Stimulated activated CD4-positive, alpha-beta T cell treated with anti-CD3 and anti-CD28 coated beads, Interleukin-4, amount 100 ng/mL, for 24 hours (primary cell): ENCODE measurements at regions not wholly inside any gene's neighbourhood (a gene's known extent, or its start where the extent isn't known, plus 50 kb on each side); places are given as distances from the start of the nearest gene placed in this dataset.
A peak's percentile ranks its signal among the peaks of the same experiment; 100 is the strongest.
"Not testable (repeated sequence)": the region's sequence is repeated elsewhere in the genome, so short reads cannot be mapped to it uniquely, and the experiment has no call there.

Experiments used
- DNase-seq: peaks from one replicate; pipeline ENCODE4 v3.0.0-alpha.2; 2020

GRCh38 chr15:95202569-95203349 is 971.4 kb downstream of the MCTP2 start:
- DNase-seq: no peak

DNA sequence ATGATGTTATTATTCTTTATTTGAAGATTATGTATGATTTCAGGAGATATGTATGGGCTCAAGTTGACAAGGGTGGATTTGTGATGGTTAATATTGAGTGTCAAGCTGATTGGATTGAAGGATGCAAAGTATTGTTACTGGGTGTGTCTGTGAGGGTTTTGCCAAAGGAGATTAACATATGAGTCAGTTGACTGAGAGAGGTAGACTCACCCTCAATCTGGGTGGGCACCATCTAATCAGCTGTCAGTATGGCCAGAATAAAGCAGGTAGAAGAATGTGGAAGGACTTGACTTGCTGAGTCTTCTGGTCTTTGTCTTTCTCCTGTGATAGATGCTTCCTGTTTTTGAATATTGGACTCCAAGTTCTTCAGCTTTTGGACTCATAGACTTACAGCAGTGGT is 973.7 kb downstream of the MCTP2 start:
- DNase-seq: no peak

DNA sequence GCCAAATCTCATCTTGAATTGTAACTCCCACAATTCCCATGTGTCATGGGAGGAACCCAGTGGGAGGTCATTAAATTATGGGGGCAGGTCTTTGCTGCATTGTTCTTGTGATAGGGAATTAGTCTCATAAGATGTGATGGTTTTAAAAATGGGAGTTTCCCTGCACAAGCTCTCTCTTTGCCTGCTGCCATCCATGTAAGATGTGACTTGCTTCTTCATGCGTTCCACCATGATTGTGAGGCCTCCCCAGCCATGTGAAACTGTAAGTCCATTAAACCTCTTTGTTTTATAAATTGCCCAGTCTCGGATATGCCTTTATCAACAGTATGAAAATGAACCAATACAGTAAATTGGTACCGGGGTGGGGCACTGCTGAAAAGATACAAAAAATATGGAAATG is 974.5 kb downstream of the MCTP2 start:
- not testable (repeated sequence) for DNase-seq

- no peak for DNase-seq
Measured at GRCh38 chr15:95208071-95208470, 976.7 kb downstream of the MCTP2 start.

- DNase-seq: no peak
Measured at GRCh38 chr15:95208988-95209387, 977.6 kb downstream of the MCTP2 start.

- no peak for DNase-seq
Measured at GRCh38 chr15:95210436-95210981, 979.1 kb downstream of the MCTP2 start.

DNA sequence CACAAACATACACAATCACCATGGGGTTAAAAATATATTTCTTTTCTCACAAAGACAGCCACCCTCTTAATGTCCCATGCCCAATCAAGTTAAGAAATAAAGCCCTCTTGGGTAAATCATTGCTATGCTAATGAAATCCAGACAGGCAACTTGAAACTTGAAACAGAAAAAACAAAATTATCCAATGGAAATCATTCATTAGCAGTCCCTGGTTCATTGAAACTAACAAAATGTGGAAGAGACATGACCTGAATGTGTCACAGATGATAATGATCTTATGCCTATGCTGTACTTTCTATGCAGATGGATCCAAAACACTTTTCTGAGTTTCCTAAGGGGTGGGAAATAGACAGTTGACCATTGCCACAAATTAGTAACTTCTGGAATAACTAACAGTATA is 983.7 kb downstream of the MCTP2 start:
- no peak for DNase-seq

GRCh38 chr15:95226835-95227234 is 995.5 kb downstream of the MCTP2 start:
- DNase-seq: no peak

DNA sequence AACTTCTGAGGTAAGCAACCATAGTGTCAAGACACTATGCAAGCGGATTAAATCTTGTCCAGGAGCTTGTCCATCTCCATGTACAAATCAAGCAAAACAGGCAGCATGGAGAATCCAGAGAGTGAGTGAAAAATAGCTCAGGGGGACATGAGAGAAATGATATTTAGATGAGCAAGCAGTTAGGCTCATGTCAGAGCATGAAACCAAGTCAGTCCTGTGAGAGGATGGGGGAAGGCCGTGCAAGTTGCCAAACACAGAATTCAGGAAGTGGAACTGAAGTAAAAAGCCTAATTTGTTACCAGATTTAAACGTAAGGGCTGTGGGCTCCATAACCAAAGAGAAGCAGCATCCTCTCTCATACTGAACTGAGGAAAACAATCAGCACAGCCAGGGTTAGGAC is 995.9 kb downstream of the MCTP2 start:
- no peak for DNase-seq

DNA sequence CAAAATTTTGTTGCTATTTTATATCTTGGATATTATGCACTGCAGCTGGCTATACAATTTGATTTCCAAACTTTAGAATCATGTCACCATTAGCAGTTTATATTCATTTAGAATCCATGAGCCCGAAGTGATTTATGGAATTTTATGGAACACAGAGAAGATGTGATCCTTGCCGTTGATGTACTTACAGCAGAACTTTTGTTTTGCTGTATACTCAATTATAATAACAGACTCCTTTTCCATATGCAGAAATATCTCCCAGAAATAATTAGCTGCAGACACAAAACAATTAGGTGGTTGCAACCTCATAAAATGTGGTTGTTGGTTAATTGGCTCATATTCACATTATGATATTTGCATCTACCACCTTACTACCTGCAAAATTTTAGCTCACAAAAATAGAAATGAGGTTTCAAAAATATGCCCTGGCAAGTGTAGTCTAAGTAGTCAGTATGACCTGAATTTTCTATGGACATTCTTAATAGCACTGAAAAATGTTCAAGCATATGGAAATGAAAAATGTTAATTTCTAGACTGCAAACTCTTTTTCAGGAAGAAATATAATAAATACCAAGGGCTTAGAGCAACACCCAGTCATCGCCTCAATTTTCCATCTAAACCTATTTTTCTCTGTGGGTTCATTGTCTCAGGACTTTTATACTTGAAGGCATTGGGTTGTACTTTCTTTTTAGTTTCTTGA is 997.6 kb downstream of the MCTP2 start:
- no peak for DNase-seq

DNA sequence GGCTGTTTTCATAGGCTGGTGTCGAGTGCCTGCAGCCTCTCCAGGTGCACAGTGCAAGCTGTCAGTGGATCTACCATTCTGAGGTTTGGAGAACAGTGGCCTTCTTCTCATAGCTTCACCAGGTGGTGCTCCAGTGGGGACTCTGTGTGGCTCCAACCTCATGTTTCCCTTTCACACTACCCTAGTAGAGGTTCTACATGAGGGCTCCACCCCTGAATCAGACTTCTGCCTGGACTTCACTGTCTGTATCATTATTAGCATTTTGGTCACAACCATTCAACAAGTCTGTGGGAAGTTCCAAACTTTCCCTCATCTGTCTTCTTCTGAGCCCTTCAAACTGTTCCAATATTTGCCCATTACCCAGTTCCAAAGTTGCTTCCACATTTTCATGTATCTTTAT is 1003.7 kb downstream of the MCTP2 start:
- no peak for DNase-seq

DNA sequence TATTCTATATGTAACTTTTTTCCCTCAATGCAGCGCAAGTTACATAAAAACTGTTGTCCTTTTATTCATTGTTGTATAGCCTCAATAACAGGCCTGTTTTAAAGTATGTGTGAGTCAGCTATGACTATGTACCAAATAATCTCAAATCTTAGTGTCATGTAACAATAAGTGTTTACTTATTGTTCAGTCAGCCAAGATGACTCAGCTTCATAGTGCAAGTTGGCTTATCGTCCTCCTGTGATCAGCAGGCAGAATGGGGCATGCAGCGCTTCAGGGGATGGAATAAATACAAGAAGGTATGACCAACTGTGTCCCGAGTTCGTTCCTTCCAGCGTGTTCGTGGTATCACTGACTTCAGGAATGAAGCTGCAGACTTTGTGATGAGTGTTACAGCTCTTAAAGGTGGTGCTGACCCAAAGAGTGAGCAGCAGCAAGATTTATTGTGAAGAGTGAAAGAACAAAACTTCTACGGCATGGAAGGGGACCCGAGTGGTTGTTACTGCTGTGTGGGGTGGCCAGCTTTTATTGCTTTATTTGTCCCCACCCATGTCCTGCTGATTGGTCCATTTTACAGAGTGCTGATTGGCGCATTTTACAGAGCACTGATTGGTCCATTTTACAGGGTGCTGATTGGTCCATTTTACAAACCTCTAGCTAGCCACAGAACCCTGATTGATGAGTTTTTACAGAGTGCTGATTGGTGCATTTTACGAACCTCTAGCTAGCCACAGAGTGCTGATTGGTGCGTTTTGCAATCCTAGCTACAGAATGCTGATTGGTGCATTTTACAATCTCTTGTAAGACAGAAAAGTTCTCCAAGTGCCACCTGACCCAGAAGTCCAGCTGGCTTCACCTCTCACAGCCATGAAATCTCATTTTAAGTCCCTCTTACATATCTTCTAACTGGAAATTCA is 1016.0 kb downstream of the MCTP2 start:
- DNase-seq: no peak

- DNase-seq: no peak
Measured at GRCh38 chr15:95249524-95249923, 1018.2 kb downstream of the MCTP2 start.

GRCh38 chr15:95252404-95252803 is 1021.0 kb downstream of the MCTP2 start:
- no peak for DNase-seq

DNA sequence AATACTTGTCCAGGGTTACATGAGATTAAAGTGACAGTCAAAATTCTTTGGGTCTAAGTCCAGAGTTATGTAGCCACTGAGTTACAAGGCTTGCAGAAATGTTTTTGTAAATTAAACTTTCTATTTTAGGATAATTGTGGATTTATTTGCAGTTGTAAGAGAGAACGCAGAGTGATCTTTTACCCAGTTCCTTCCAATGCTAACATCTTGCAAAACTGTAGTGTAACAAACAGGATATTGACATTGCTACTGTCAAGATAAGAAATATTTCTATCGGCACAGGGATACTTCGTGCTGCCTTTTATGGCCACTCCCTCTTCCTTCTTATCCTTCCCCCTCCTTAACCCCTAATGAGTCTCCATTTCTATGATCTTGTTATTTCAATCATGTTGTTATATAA is 1022.9 kb downstream of the MCTP2 start:
- no peak for DNase-seq

DNA sequence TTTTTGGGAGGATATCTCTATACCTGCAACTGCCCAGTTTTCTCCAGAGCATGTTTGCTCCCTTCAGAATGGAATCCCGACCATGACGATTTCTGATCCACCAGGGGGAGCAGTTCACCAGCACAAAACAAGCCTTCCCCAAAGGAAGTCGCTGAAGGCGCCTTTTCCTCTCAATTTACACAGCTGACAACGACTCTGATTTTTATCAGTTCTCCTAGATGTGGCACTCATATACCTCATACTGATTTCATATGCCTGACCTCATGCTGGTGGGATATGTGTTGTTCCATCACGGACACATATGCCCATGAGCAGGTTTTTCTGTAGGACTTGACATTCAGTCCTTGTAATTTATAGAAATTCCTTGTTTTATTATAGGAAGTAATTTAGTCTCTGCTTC is 1028.2 kb downstream of the MCTP2 start:
- DNase-seq: peak; percentile 44

DNA sequence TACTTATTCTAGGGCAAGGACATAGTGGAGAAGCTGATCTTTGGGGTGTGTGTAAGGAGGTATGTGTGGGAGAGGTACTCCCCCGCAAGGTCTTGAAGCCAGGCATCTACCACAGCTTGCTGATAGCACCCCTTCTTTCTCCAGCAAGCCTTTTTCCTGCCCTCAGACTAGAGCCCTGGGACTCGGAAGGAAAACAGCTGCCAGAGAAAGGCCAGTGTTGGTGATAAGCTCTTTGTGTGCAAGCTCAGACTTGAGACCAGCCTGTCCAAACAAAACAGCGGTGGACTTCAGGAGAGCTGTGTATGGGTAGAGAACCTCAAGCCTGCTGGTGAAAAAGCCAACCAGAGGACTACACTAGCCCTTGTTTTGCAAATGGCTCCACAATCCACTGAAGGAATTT is 1028.6 kb downstream of the MCTP2 start:
- no peak for DNase-seq

DNA sequence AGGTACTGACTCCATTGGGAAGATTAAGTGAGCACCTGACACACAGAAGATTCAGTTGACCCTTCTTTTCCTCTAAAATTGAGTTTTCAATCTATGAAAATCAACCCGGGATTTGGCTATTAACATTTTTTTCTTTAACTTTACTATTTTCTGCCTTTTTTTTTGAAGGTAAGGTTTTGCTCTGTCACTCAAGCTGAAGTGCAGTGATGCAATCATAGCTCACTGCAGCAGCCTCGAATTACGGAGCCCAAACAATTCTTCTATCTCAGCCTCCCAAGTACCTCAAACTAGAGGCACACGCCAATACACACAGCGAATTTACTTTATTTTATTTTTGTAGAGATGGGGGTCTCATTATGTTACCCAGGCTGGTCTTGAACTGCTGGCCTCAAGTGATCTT is 1029.5 kb downstream of the MCTP2 start:
- no peak for DNase-seq

DNA sequence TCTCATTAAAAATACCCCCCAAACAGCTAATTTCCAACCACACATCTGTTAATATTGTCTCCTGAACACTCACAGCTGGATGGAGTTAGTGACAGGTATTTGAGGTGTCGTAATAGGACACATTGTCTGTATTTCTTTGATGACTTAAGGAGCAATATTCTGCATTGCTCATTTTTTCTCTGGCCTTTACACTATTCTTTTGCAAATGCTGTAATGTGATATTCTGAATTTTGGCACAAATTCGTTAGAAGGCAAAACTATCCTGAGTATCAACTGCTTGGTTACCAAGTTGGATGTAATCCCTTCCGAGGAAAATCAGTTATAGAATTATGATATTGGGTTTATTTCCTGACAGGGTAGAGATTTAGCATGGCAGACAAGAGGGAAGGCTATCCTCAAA is 1030.2 kb downstream of the MCTP2 start:
- no peak for DNase-seq

DNA sequence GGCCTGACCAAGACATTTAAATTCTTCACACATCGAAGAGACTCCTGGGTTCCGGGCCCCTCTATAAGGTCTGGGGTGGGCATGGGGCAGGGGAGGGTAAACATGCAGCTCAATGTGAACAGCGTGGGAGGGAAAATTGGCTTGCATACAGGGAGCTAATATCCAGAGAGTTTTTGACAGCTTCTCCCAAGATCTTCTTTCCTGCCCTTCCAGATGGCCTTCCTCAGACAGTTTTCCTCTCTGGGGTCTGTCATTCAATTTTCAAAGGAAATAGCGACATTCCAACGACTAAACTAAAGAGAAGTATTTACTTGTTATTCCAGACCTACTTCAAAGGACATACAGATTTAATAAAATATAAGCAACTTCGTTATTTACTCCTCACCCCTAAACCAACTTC is 1030.6 kb downstream of the MCTP2 start:
- no peak for DNase-seq

- DNase-seq: no peak
Measured at GRCh38 chr15:95262866-95263564, 1031.7 kb downstream of the MCTP2 start.

- DNase-seq: no peak
Measured at GRCh38 chr15:95263751-95264150, 1032.4 kb downstream of the MCTP2 start.
